WTC11 (cell line): ENCODE measurements at regions not wholly inside any gene's neighbourhood (a gene's known extent, or its start where the extent isn't known, plus 50 kb on each side); places are given as distances from the start of the nearest gene placed in this dataset.

ENCODE experiments used
- ATF2 ChIP-seq: sonication (generic); formaldehyde crosslinking; IDR thresholded peaks from 2 replicates; pipeline ENCODE4 v1.8.1; 2022; ENCODE audit warnings: low read depth, missing genetic modification reagents, borderline replicate concordance
- CTCF ChIP-seq: fragments of 200-600 bp; IDR thresholded peaks from 2 replicates; pipeline ENCODE4 v1.8.0; 2022; ENCODE audit warnings: antibody characterized with exemption
- NFYB ChIP-seq: sonication (generic); formaldehyde crosslinking; conservative IDR thresholded peaks from 2 replicates; pipeline ENCODE4 v1.8.0; 2022; ENCODE audit warnings: low read depth, missing genetic modification reagents
- NR2C2 ChIP-seq: sonication (generic); formaldehyde crosslinking; IDR thresholded peaks from 2 replicates; pipeline ENCODE4 v1.8.0; 2022; ENCODE audit warnings: mild to moderate bottlenecking, missing genetic modification reagents
- RELA ChIP-seq: sonication (generic); formaldehyde crosslinking; IDR thresholded peaks from 2 replicates; pipeline ENCODE4 v1.8.1; 2022; ENCODE audit warnings: missing genetic modification reagents, mild to moderate bottlenecking, borderline replicate concordance
- STAT6 ChIP-seq: sonication (generic); formaldehyde crosslinking; conservative IDR thresholded peaks from 2 replicates; pipeline ENCODE4 v1.8.1; 2023; ENCODE audit warnings: mild to moderate bottlenecking, low read depth, missing genetic modification reagents, moderate library complexity

- TF ChIP-seq NR2C2 (CRISPR knock-in tag) = no peak
- TF ChIP-seq CTCF = no peak
- TF ChIP-seq RELA (CRISPR knock-in tag) = no peak
- TF ChIP-seq STAT6 (CRISPR knock-in tag) = no peak
- TF ChIP-seq NFYB (CRISPR knock-in tag) = no peak
- no peak for TF ChIP-seq ATF2
Observed at GRCh38 chr6:158916617-158917016, 83.4 kb downstream of the RSPH3 start.
